ENCODE measurements at regions not wholly inside any gene's neighbourhood (a gene's known extent, or its start where the extent isn't known, plus 50 kb on each side); places are given as distances from the start of the nearest gene placed in this dataset.

GRCh38 chr7:53113424-53113823, 78.0 kb downstream of the POM121L12 start:
- TF ChIP-seq, protein P1, sequence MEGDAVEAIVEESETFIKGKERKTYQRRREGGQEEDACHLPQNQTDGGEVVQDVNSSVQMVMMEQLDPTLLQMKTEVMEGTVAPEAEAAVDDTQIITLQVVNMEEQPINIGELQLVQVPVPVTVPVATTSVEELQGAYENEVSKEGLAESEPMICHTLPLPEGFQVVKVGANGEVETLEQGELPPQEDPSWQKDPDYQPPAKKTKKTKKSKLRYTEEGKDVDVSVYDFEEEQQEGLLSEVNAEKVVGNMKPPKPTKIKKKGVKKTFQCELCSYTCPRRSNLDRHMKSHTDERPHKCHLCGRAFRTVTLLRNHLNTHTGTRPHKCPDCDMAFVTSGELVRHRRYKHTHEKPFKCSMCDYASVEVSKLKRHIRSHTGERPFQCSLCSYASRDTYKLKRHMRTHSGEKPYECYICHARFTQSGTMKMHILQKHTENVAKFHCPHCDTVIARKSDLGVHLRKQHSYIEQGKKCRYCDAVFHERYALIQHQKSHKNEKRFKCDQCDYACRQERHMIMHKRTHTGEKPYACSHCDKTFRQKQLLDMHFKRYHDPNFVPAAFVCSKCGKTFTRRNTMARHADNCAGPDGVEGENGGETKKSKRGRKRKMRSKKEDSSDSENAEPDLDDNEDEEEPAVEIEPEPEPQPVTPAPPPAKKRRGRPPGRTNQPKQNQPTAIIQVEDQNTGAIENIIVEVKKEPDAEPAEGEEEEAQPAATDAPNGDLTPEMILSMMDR (IDR thresholded peaks at IDR 0.05): no peak
- TF ChIP-seq POLR2A (IDR thresholded peaks at IDR 0.05; ENCODE audit: low read length): no peak
- TF ChIP-seq KDM1A (IDR thresholded peaks at IDR 0.05; ENCODE audit: low read depth): no peak
- TF ChIP-seq, protein P2, sequence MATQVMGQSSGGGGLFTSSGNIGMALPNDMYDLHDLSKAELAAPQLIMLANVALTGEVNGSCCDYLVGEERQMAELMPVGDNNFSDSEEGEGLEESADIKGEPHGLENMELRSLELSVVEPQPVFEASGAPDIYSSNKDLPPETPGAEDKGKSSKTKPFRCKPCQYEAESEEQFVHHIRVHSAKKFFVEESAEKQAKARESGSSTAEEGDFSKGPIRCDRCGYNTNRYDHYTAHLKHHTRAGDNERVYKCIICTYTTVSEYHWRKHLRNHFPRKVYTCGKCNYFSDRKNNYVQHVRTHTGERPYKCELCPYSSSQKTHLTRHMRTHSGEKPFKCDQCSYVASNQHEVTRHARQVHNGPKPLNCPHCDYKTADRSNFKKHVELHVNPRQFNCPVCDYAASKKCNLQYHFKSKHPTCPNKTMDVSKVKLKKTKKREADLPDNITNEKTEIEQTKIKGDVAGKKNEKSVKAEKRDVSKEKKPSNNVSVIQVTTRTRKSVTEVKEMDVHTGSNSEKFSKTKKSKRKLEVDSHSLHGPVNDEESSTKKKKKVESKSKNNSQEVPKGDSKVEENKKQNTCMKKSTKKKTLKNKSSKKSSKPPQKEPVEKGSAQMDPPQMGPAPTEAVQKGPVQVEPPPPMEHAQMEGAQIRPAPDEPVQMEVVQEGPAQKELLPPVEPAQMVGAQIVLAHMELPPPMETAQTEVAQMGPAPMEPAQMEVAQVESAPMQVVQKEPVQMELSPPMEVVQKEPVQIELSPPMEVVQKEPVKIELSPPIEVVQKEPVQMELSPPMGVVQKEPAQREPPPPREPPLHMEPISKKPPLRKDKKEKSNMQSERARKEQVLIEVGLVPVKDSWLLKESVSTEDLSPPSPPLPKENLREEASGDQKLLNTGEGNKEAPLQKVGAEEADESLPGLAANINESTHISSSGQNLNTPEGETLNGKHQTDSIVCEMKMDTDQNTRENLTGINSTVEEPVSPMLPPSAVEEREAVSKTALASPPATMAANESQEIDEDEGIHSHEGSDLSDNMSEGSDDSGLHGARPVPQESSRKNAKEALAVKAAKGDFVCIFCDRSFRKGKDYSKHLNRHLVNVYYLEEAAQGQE (IDR thresholded peaks at IDR 0.05): no peak
